ENCODE measurements at regions not wholly inside any gene's neighbourhood (a gene's known extent, or its start where the extent isn't known, plus 50 kb on each side); places are given as distances from the start of the nearest gene placed in this dataset.

GRCh38 chr21:26224366-26224765 lies 53.8 kb upstream of the APP start:
- TF ChIP-seq CTCF (IDR thresholded peaks at IDR 0.05; ENCODE audit: low read length) (no peak), EZH2 (optimal IDR thresholded peaks at IDR 0.05; ENCODE audit: low read depth, low read length) (no peak)
